ENCODE measurements at regions not wholly inside any gene's neighbourhood (a gene's known extent, or its start where the extent isn't known, plus 50 kb on each side); places are given as distances from the start of the nearest gene placed in this dataset.
"Not testable (repeated sequence)": the region's sequence is repeated elsewhere in the genome, so short reads cannot be mapped to it uniquely, and the experiment has no call there.

DNA sequence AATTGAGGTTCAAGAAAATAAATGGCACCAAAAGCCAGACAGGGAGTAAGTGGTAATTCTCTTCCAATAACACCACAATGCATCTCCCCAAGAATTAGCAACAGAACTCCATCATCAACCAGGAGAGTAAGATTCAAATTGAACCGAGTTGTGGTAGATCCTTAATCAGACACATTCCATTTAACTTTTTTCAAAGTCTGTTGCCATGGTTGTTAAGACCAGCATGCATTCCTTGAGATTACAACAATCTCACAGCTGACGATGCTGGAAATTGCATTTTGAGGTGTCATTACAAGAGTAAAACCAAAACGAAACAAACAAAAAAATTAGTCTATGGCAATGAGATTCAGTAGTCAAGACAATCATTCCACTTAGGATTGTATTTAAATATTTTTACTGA, 78.9 kb upstream of the ZNF462 start:
- intact Hi-C loops (cut with micrococcal nuclease; ENCODE audit: unreplicated experiment): no loop called here
- TF ChIP-seq, protein P1, sequence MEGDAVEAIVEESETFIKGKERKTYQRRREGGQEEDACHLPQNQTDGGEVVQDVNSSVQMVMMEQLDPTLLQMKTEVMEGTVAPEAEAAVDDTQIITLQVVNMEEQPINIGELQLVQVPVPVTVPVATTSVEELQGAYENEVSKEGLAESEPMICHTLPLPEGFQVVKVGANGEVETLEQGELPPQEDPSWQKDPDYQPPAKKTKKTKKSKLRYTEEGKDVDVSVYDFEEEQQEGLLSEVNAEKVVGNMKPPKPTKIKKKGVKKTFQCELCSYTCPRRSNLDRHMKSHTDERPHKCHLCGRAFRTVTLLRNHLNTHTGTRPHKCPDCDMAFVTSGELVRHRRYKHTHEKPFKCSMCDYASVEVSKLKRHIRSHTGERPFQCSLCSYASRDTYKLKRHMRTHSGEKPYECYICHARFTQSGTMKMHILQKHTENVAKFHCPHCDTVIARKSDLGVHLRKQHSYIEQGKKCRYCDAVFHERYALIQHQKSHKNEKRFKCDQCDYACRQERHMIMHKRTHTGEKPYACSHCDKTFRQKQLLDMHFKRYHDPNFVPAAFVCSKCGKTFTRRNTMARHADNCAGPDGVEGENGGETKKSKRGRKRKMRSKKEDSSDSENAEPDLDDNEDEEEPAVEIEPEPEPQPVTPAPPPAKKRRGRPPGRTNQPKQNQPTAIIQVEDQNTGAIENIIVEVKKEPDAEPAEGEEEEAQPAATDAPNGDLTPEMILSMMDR (IDR thresholded peaks at IDR 0.05; ENCODE audit: insufficient read depth in 1 of 2, low read depth in 1 of 2, low read length in 1 of 2, severe bottlenecking in 1 of 2, unreplicated experiment in 1 of 2): no peak
- Mint-ChIP-seq H3K27me3 (ENCODE audit: insufficient read depth, unreplicated experiment) (no peaks in the 10 kb centered on the region), H3K9me3 (ENCODE audit: unreplicated experiment) (no peaks in the 10 kb centered on the region), H3K4me1 (ENCODE audit: low read depth, unreplicated experiment) (no peaks in the 10 kb centered on the region), H3K4me3 (ENCODE audit: unreplicated experiment) (no peak overlapping the region), H3K36me3 (ENCODE audit: insufficient read depth, unreplicated experiment) (peaks cover 6% of the 10 kb centered on the region), H3K27ac (ENCODE audit: unreplicated experiment) (no peak overlapping the region)
- Histone ChIP-seq H3K4me1 (no peaks in the 10 kb centered on the region), H3K4me3 (ENCODE audit: low read depth, low read length) (no peak overlapping the region), H3K27me3 (replicated peaks; ENCODE audit: control insufficient read depth, insufficient read depth, low read length) (no peaks in the 10 kb centered on the region), H3K36me3 (ENCODE audit: control insufficient read depth, insufficient read depth, low read length) (no peaks in the 10 kb centered on the region), H3K9me3 (no peaks in the 10 kb centered on the region)
- ChIA-PET CTCF (no interaction called here), POLR2A (interaction anchor here (0.6 kb wide), 1 partner anchor 9 kb away, joined by 4 read pairs; no protein-coding TSS in a partner anchor)
- no TSS peak for BruUV-seq (replicated peaks)
- no peak for DNase-seq

DNA sequence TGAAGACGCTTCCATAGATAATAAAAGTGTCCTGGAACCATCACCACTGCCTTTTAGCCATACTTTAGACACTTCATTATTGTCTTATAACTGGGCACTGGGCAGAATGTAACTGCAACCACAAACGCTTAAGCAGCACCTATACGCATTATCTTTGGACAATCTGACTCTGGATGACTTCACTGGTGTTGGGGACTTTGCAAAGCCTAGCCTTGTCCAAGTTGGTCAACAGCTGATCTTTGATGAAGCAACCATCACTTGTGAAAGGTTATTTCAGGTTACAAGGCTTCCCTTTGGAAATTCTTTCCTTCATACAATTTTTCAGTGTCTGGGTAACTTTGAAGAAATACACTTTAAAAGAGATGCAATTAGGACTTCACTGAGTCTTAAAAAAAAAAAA, 77.8 kb upstream of the ZNF462 start:
- Mint-ChIP-seq H3K4me1 (ENCODE audit: low read depth, unreplicated experiment) (no peaks in the 10 kb centered on the region), H3K9me3 (ENCODE audit: unreplicated experiment) (no peaks in the 10 kb centered on the region), H3K36me3 (ENCODE audit: insufficient read depth, unreplicated experiment) (peaks cover 6% of the 10 kb centered on the region), H3K27me3 (ENCODE audit: insufficient read depth, unreplicated experiment) (no peaks in the 10 kb centered on the region), H3K4me3 (ENCODE audit: unreplicated experiment) (no peak overlapping the region), H3K27ac (ENCODE audit: unreplicated experiment) (no peak overlapping the region)
- no peaks in the 10 kb centered on the region for H3K36me3 ChIP-seq (ENCODE audit: control insufficient read depth, insufficient read depth, low read length)
- ChIA-PET CTCF (no interaction called here), POLR2A (no interaction called here)
- no TSS peak for BruUV-seq (replicated peaks)
- DNase-seq: no peak
- no peak overlapping the region for H3K4me3 ChIP-seq (ENCODE audit: low read depth, low read length)
- H3K4me1 ChIP-seq: no peaks in the 10 kb centered on the region
- H3K9me3 ChIP-seq: no peaks in the 10 kb centered on the region
- intact Hi-C loops (cut with micrococcal nuclease; ENCODE audit: unreplicated experiment): no loop called here
- TF ChIP-seq, protein P1 (IDR thresholded peaks at IDR 0.05; ENCODE audit: insufficient read depth in 1 of 2, low read depth in 1 of 2, low read length in 1 of 2, severe bottlenecking in 1 of 2, unreplicated experiment in 1 of 2): no peak
- no peaks in the 10 kb centered on the region for H3K27me3 ChIP-seq (replicated peaks; ENCODE audit: control insufficient read depth, insufficient read depth, low read length)

DNA sequence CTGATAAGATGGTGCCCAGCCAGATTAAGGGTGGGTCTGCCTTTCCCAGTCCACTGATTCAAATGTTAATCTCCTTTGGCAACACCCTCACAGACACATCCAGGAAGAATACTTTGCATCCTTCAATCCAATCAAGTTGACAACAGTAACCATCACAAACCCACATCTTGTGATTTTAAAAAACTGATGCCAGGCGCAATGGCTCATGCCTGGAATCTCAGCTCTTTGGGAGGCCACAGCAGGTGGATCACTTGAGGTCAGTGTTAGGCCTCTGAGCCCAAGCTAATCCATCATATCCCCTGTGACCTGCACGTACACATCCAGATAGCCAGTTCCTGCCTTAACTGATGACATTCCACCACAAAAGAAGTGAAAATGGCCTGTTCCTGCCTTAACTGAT, 74.9 kb upstream of the ZNF462 start:
- H3K9me3 ChIP-seq; CTCF ChIA-PET; BruUV-seq (replicated peaks); H3K27me3 ChIP-seq (replicated peaks; ENCODE audit: control insufficient read depth, insufficient read depth, low read length); H3K4me1 ChIP-seq; H3K4me3 Mint-ChIP-seq (ENCODE audit: unreplicated experiment); intact Hi-C loops (cut with micrococcal nuclease; ENCODE audit: unreplicated experiment); H3K36me3 ChIP-seq (ENCODE audit: control insufficient read depth, insufficient read depth, low read length); H3K4me3 ChIP-seq (ENCODE audit: low read depth, low read length); H3K27ac Mint-ChIP-seq (ENCODE audit: unreplicated experiment); POLR2A ChIA-PET; H3K27me3 Mint-ChIP-seq (ENCODE audit: insufficient read depth, unreplicated experiment); H3K4me1 Mint-ChIP-seq (ENCODE audit: low read depth, unreplicated experiment); H3K9me3 Mint-ChIP-seq (ENCODE audit: unreplicated experiment); H3K36me3 Mint-ChIP-seq (ENCODE audit: insufficient read depth, unreplicated experiment); DNase-seq: not testable (repeated sequence)

DNA sequence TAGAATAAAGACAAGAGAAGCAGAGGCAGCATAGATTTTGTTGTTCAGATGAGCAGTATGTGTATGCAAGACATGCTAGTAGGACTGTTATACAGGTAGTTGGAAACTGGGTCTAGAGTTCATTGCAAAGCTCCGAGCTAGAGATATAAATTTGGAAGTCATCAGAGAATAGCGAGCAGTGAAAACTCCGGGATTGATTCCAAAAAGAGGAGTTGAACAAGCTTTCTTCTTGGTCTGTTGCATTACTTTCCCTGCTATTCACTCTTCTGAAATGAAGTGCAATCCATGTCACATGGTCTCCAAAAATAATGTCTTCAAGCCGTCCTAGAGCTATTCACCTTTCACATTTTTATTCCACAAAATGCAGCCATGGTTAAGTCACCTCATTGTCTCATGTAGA, 67.9 kb upstream of the ZNF462 start:
- no peak overlapping the region for H3K4me3 Mint-ChIP-seq (ENCODE audit: unreplicated experiment)
- H3K36me3 Mint-ChIP-seq (ENCODE audit: insufficient read depth, unreplicated experiment): peaks cover 9% of the 10 kb centered on the region
- TF ChIP-seq, protein P1 (IDR thresholded peaks at IDR 0.05; ENCODE audit: insufficient read depth in 1 of 2, low read depth in 1 of 2, low read length in 1 of 2, severe bottlenecking in 1 of 2, unreplicated experiment in 1 of 2): no peak
- Histone ChIP-seq H3K36me3 (ENCODE audit: control insufficient read depth, insufficient read depth, low read length) (no peaks in the 10 kb centered on the region), H3K27me3 (replicated peaks; ENCODE audit: control insufficient read depth, insufficient read depth, low read length) (no peaks in the 10 kb centered on the region), H3K4me1 (peaks cover 33% of the 10 kb centered on the region), H3K9me3 (peaks cover 13% of the 10 kb centered on the region), H3K4me3 (ENCODE audit: low read depth, low read length) (no peak overlapping the region)
- peaks cover 11% of the 10 kb centered on the region for H3K9me3 Mint-ChIP-seq (ENCODE audit: unreplicated experiment)
- ChIA-PET CTCF (no interaction called here), POLR2A (no interaction called here)
- intact Hi-C loops (cut with micrococcal nuclease; ENCODE audit: unreplicated experiment): loop anchor here (2.0 kb wide), 1 partner anchor 66 kb away; no protein-coding TSS in a partner anchor
- H3K27me3 Mint-ChIP-seq (ENCODE audit: insufficient read depth, unreplicated experiment): no peaks in the 10 kb centered on the region
- H3K27ac Mint-ChIP-seq (ENCODE audit: unreplicated experiment): no peak overlapping the region
- no peak for DNase-seq
- H3K4me1 Mint-ChIP-seq (ENCODE audit: low read depth, unreplicated experiment): peaks cover 24% of the 10 kb centered on the region
- no TSS peak for BruUV-seq (replicated peaks)
